Endometrium (tissue), 2 donors: ENCODE measurements at regions not wholly inside any gene's neighbourhood (a gene's known extent, or its start where the extent isn't known, plus 50 kb on each side); places are given as distances from the start of the nearest gene placed in this dataset.
"Not testable (repeated sequence)": the region's sequence is repeated elsewhere in the genome, so short reads cannot be mapped to it uniquely, and the experiment has no call there.

Source experiments
- FAIRE-seq: peaks from 2 replicates; lab custom pipeline; 2012; peaks lifted over from hg19 to GRCh38; lab: Jason Lieb, UNC
- donor health status: control.
- donor health status: control.

- no peak for FAIRE-seq
Observed at GRCh38 chr4:103845075-103845474, 125.3 kb upstream of the TACR3 start.

- no peak for FAIRE-seq
Observed at GRCh38 chr4:103842637-103843239, 123.0 kb upstream of the TACR3 start.

GRCh38 chr4:103842076-103842475 lies 122.3 kb upstream of the TACR3 start:
- FAIRE-seq = no peak

GRCh38 chr4:103810308-103810707 lies 90.5 kb upstream of the TACR3 start:
- FAIRE-seq = not testable (repeated sequence)

- FAIRE-seq = no peak
Observed at GRCh38 chr4:103802766-103803165, 83.0 kb upstream of the TACR3 start.

GRCh38 chr4:103787057-103787456 lies 67.3 kb upstream of the TACR3 start:
- FAIRE-seq = no peak

- no peak for FAIRE-seq
Observed at GRCh38 chr4:103786593-103786992, 66.8 kb upstream of the TACR3 start.

GRCh38 chr4:103786014-103786413 lies 66.2 kb upstream of the TACR3 start:
- no peak for FAIRE-seq

- no peak for FAIRE-seq
Observed at GRCh38 chr4:103778221-103778620, 58.4 kb upstream of the TACR3 start.

- no peak for FAIRE-seq
Observed at GRCh38 chr4:103774326-103774825, 54.6 kb upstream of the TACR3 start.

- FAIRE-seq = no peak
Observed at GRCh38 chr4:103773691-103774231, 54.0 kb upstream of the TACR3 start.
